ENCODE measurements at regions not wholly inside any gene's neighbourhood (a gene's known extent, or its start where the extent isn't known, plus 50 kb on each side); places are given as distances from the start of the nearest gene placed in this dataset.

DNA sequence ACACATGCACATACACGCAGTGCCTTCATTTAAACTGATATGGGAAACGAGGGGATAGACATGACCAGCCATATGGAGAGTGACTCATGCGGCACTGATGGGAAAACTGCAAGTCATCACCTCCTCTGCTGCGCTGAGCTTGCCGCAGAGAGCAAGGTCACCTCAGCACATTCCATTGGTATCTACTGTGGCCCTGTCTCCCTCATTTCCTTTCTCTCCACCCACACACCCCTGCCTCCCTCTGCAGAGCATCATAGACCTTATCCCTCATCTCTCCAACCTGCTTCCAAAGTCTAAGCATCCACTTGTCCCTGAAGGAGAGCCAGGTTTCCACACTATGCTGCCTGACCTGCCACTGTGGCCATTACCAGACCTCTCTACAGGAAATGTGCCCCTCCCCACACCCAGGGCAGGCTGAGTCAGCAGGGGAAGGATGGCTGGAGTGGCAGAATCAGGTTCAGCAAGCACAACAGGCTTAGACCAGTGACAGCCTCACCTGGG is 116.9 kb upstream of the SNX19 start:
- H3K4me1 ChIP-seq (ENCODE audit: control insufficient read depth, insufficient read depth, low read length), result no peaks in the 10 kb centered on the region
- no TSS peak for BruUV-seq (replicated peaks)
- no peak for TF ChIP-seq SIN3A (IDR thresholded peaks at IDR 0.05; ENCODE audit: borderline replicate concordance, insufficient read depth, low read depth, low read length)
- TF ChIP-seq, protein P1, sequence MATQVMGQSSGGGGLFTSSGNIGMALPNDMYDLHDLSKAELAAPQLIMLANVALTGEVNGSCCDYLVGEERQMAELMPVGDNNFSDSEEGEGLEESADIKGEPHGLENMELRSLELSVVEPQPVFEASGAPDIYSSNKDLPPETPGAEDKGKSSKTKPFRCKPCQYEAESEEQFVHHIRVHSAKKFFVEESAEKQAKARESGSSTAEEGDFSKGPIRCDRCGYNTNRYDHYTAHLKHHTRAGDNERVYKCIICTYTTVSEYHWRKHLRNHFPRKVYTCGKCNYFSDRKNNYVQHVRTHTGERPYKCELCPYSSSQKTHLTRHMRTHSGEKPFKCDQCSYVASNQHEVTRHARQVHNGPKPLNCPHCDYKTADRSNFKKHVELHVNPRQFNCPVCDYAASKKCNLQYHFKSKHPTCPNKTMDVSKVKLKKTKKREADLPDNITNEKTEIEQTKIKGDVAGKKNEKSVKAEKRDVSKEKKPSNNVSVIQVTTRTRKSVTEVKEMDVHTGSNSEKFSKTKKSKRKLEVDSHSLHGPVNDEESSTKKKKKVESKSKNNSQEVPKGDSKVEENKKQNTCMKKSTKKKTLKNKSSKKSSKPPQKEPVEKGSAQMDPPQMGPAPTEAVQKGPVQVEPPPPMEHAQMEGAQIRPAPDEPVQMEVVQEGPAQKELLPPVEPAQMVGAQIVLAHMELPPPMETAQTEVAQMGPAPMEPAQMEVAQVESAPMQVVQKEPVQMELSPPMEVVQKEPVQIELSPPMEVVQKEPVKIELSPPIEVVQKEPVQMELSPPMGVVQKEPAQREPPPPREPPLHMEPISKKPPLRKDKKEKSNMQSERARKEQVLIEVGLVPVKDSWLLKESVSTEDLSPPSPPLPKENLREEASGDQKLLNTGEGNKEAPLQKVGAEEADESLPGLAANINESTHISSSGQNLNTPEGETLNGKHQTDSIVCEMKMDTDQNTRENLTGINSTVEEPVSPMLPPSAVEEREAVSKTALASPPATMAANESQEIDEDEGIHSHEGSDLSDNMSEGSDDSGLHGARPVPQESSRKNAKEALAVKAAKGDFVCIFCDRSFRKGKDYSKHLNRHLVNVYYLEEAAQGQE (IDR thresholded peaks at IDR 0.05; ENCODE audit: insufficient read depth in 1 of 2, low read depth in 2 of 2, low read length in 1 of 2), result no peak
- no peak for TF ChIP-seq CTCF (IDR thresholded peaks at IDR 0.05)
- no peak for TF ChIP-seq POLR2AphosphoS5 (IDR thresholded peaks at IDR 0.05; ENCODE audit: low read depth, low read length)
- TF ChIP-seq TCF7L2 (IDR thresholded peaks at IDR 0.05; ENCODE audit: low read depth, low read length), result no peak
- in situ Hi-C loops (cut with HindIII; ENCODE audit: low pct_unique_long_range_greater_than_20kb, low sequenced_read_pairs) (no loop called here), intact Hi-C loops (cut with micrococcal nuclease; ENCODE audit: unreplicated experiment) (no loop called here)
- H3K27me3 ChIP-seq (ENCODE audit: control insufficient read depth, insufficient read depth, low read length), result no peaks in the 10 kb centered on the region
- ATAC-seq, result peak; percentile 72
- DNase-seq (ENCODE audit: low read depth, low spot score), result peak; percentile 25
- H3K27ac ChIP-seq (ENCODE audit: low read length), result no peak overlapping the region
- no peak overlapping the region for H3K4me3 ChIP-seq (ENCODE audit: low read depth in 2 of 2, low read length in 2 of 2)
- no peaks in the 10 kb centered on the region for H3K36me3 ChIP-seq (ENCODE audit: control insufficient read depth, insufficient read depth, low read length)
- ChIA-PET CTCF (no interaction called here), POLR2A (no interaction called here)
- no peaks in the 10 kb centered on the region for H3K9me3 ChIP-seq (ENCODE audit: control insufficient read depth, insufficient read depth, low read depth, low read length)

GRCh38 chr11:131036514-131036913 is 120.2 kb upstream of the SNX19 start:
- H3K27ac ChIP-seq (ENCODE audit: low read length), result no peak overlapping the region
- H3K4me1 ChIP-seq (ENCODE audit: control insufficient read depth, insufficient read depth, low read length), result no peaks in the 10 kb centered on the region
- in situ Hi-C loops (cut with HindIII; ENCODE audit: low pct_unique_long_range_greater_than_20kb, low sequenced_read_pairs) (no loop called here), intact Hi-C loops (cut with micrococcal nuclease; ENCODE audit: unreplicated experiment) (loop anchor here (5.0 kb wide), 1 partner anchor 114 kb away; no protein-coding TSS in a partner anchor)
- ChIA-PET CTCF (interaction anchor here (0.6 kb wide), 1 partner anchor 75 kb away, joined by 4 read pairs; no protein-coding TSS in a partner anchor), POLR2A (no interaction called here)
- no peaks in the 10 kb centered on the region for H3K36me3 ChIP-seq (ENCODE audit: control insufficient read depth, insufficient read depth, low read length)
- no peak overlapping the region for H3K4me3 ChIP-seq (ENCODE audit: low read depth in 2 of 2, low read length in 2 of 2)
- no TSS peak for BruUV-seq (replicated peaks)
- DNase-seq (ENCODE audit: low read depth, low spot score) (no peak), ATAC-seq (no peak)
- H3K9me3 ChIP-seq (ENCODE audit: control insufficient read depth, insufficient read depth, low read depth, low read length), result no peaks in the 10 kb centered on the region
- TF ChIP-seq TCF7L2 (IDR thresholded peaks at IDR 0.05; ENCODE audit: low read depth, low read length) (no peak), SIN3A (IDR thresholded peaks at IDR 0.05; ENCODE audit: borderline replicate concordance, insufficient read depth, low read depth, low read length) (no peak), POLR2AphosphoS5 (IDR thresholded peaks at IDR 0.05; ENCODE audit: low read depth, low read length) (no peak), CTCF (IDR thresholded peaks at IDR 0.05) (no peak)
- TF ChIP-seq, protein P1 (IDR thresholded peaks at IDR 0.05; ENCODE audit: insufficient read depth in 1 of 2, low read depth in 2 of 2, low read length in 1 of 2), result no peak
- peaks cover under 1% of the 10 kb centered on the region; the same call in 1 of the 2 replicates for H3K27me3 ChIP-seq (ENCODE audit: control insufficient read depth, insufficient read depth, low read length)
